ENCODE measurements at regions not wholly inside any gene's neighbourhood (a gene's known extent, or its start where the extent isn't known, plus 50 kb on each side); places are given as distances from the start of the nearest gene placed in this dataset.

GRCh38 chr5:52328220-52328806, 459.4 kb upstream of the ITGA1 start:
- no peak for FAIRE-seq
- H4K20me1 ChIP-seq (ENCODE audit: insufficient read depth, low read length), result no peaks in the 10 kb centered on the region
- H3K9me3 Mint-ChIP-seq (ENCODE audit: unreplicated experiment), result peaks cover 4% of the 10 kb centered on the region

GRCh38 chr5:52331725-52332124, 456.0 kb upstream of the ITGA1 start:
- no peaks in the 10 kb centered on the region for H3K36me3 Mint-ChIP-seq (ENCODE audit: low read depth, unreplicated experiment)
- no peaks in the 10 kb centered on the region for H3K27me3 Mint-ChIP-seq (ENCODE audit: low read depth, unreplicated experiment)
- no peak overlapping the region for H3K27ac Mint-ChIP-seq (ENCODE audit: unreplicated experiment)
- Histone ChIP-seq H4K20me1 (ENCODE audit: insufficient read depth, low read length) (no peaks in the 10 kb centered on the region), H3K79me2 (ENCODE audit: insufficient read depth, low read length) (no peaks in the 10 kb centered on the region), H3K9ac (ENCODE audit: low read length) (no peak overlapping the region), H3K36me3 (ENCODE audit: insufficient read depth, low read length) (no peaks in the 10 kb centered on the region), H2AFZ (ENCODE audit: low read depth, low read length) (no peak overlapping the region), H3K4me2 (ENCODE audit: low read length) (no peak overlapping the region), H3K9me3 (ENCODE audit: insufficient read depth, low read depth, low read length) (no peaks in the 10 kb centered on the region), H3K4me3 (ENCODE audit: insufficient read depth, low read depth, low read length) (no peak overlapping the region), H3K27ac (ENCODE audit: low read depth, low read length) (no peak overlapping the region), H3K27me3 (ENCODE audit: insufficient read depth, low read length) (no peaks in the 10 kb centered on the region), H3K4me1 (ENCODE audit: insufficient read depth, low read length) (no peaks in the 10 kb centered on the region)
- peaks cover 7% of the 10 kb centered on the region for H3K9me3 Mint-ChIP-seq (ENCODE audit: unreplicated experiment)
- FAIRE-seq (no peak), DNase-seq (ENCODE audit: low read depth) (no peak)
- peaks cover 3% of the 10 kb centered on the region for H3K4me1 Mint-ChIP-seq (ENCODE audit: low read depth, unreplicated experiment)
- TF ChIP-seq CTCF (IDR thresholded peaks at IDR 0.05; ENCODE audit: insufficient read depth, low read depth, low read length), result no peak
- no peak for TF ChIP-seq EZH2 (IDR thresholded peaks at IDR 0.05; ENCODE audit: insufficient read depth, low read length)
- H3K4me3 Mint-ChIP-seq (ENCODE audit: unreplicated experiment), result no peak overlapping the region

More at GRCh38 chr5:52328220-52328806, 459.4 kb upstream of the ITGA1 start:
- no peaks in the 10 kb centered on the region for H3K36me3 Mint-ChIP-seq (ENCODE audit: low read depth, unreplicated experiment)
- TF ChIP-seq CTCF (IDR thresholded peaks at IDR 0.05; ENCODE audit: insufficient read depth, low read depth, low read length) (no peak), EZH2 (IDR thresholded peaks at IDR 0.05; ENCODE audit: insufficient read depth, low read length) (no peak)
- no peaks in the 10 kb centered on the region for H3K36me3 ChIP-seq (ENCODE audit: insufficient read depth, low read length)
- no peaks in the 10 kb centered on the region for H3K9me3 ChIP-seq (ENCODE audit: insufficient read depth, low read depth, low read length)
- H3K4me1 Mint-ChIP-seq (ENCODE audit: low read depth, unreplicated experiment), result peaks cover 3% of the 10 kb centered on the region
- no peak overlapping the region for H3K27ac Mint-ChIP-seq (ENCODE audit: unreplicated experiment)
- H3K4me3 Mint-ChIP-seq (ENCODE audit: unreplicated experiment), result no peak overlapping the region
- no peak overlapping the region for H2AFZ ChIP-seq (ENCODE audit: low read depth, low read length)
- no peaks in the 10 kb centered on the region for H3K27me3 ChIP-seq (ENCODE audit: insufficient read depth, low read length)
- H3K4me1 ChIP-seq (ENCODE audit: insufficient read depth, low read length), result no peaks in the 10 kb centered on the region
- H3K27ac ChIP-seq (ENCODE audit: low read depth, low read length), result no peak overlapping the region
- no peak overlapping the region for H3K4me3 ChIP-seq (ENCODE audit: insufficient read depth, low read depth, low read length)
- H3K27me3 Mint-ChIP-seq (ENCODE audit: low read depth, unreplicated experiment), result no peaks in the 10 kb centered on the region
- H3K4me2 ChIP-seq (ENCODE audit: low read length), result no peak overlapping the region
- H3K9ac ChIP-seq (ENCODE audit: low read length), result no peak overlapping the region
- DNase-seq (ENCODE audit: low read depth), result no peak
- no peaks in the 10 kb centered on the region for H3K79me2 ChIP-seq (ENCODE audit: insufficient read depth, low read length)

- H3K79me2 ChIP-seq (ENCODE audit: insufficient read depth, low read length), result no peaks in the 10 kb centered on the region
- H3K9ac ChIP-seq (ENCODE audit: low read length), result no peak overlapping the region
- no peak for TF ChIP-seq CTCF (IDR thresholded peaks at IDR 0.05; ENCODE audit: insufficient read depth, low read depth, low read length)
- no peak for TF ChIP-seq EZH2 (IDR thresholded peaks at IDR 0.05; ENCODE audit: insufficient read depth, low read length)
- DNase-seq (ENCODE audit: low read depth), result no peak
- H3K27ac Mint-ChIP-seq (ENCODE audit: unreplicated experiment), result no peak overlapping the region
- no peak for FAIRE-seq
- no peaks in the 10 kb centered on the region for H3K36me3 Mint-ChIP-seq (ENCODE audit: low read depth, unreplicated experiment)
- no peaks in the 10 kb centered on the region for H3K9me3 ChIP-seq (ENCODE audit: insufficient read depth, low read depth, low read length)
- H4K20me1 ChIP-seq (ENCODE audit: insufficient read depth, low read length), result no peaks in the 10 kb centered on the region
- no peaks in the 10 kb centered on the region for H3K27me3 ChIP-seq (ENCODE audit: insufficient read depth, low read length)
- H3K4me2 ChIP-seq (ENCODE audit: low read length), result no peak overlapping the region
- no peaks in the 10 kb centered on the region for H3K36me3 ChIP-seq (ENCODE audit: insufficient read depth, low read length)
- no peaks in the 10 kb centered on the region for H3K27me3 Mint-ChIP-seq (ENCODE audit: low read depth, unreplicated experiment)
- no peak overlapping the region for H3K4me3 Mint-ChIP-seq (ENCODE audit: unreplicated experiment)
- H3K4me1 ChIP-seq (ENCODE audit: insufficient read depth, low read length), result no peaks in the 10 kb centered on the region
- no peak overlapping the region for H3K4me3 ChIP-seq (ENCODE audit: insufficient read depth, low read depth, low read length)
- peaks cover 12% of the 10 kb centered on the region for H3K9me3 Mint-ChIP-seq (ENCODE audit: unreplicated experiment)
- no peaks in the 10 kb centered on the region for H3K4me1 Mint-ChIP-seq (ENCODE audit: low read depth, unreplicated experiment)
- no peak overlapping the region for H3K27ac ChIP-seq (ENCODE audit: low read depth, low read length)
- H2AFZ ChIP-seq (ENCODE audit: low read depth, low read length), result no peak overlapping the region
Observed at GRCh38 chr5:52334367-52334766, 453.3 kb upstream of the ITGA1 start.
